ENCODE measurements at regions not wholly inside any gene's neighbourhood (a gene's known extent, or its start where the extent isn't known, plus 50 kb on each side); places are given as distances from the start of the nearest gene placed in this dataset.

- no peak for TF ChIP-seq JUND (IDR thresholded peaks at IDR 0.05; ENCODE audit: low read length)
- no peak for TF ChIP-seq FOSL1 (IDR thresholded peaks at IDR 0.05; ENCODE audit: insufficient read depth, low read depth, low read length)
- no peak for TF ChIP-seq CTCF (IDR thresholded peaks at IDR 0.05; ENCODE audit: control extremely low read depth in 1 of 3, insufficient read depth in 1 of 3, low read depth in 1 of 3, low read length in 3 of 3)
- no peak for TF ChIP-seq HDAC6 (IDR thresholded peaks at IDR 0.05; ENCODE audit: low read depth, low read length)
- no peak for TF ChIP-seq EP300 (IDR thresholded peaks at IDR 0.05; ENCODE audit: borderline replicate concordance in 1 of 2, low read depth in 2 of 2, low read length in 2 of 2)
These were observed 262.0 kb upstream of the PIK3C3 start for GRCh38 chr18:41693008-41693407.

Data from H1 (cell line).